OCI-LY3 (cell line): ENCODE measurements at regions not wholly inside any gene's neighbourhood (a gene's known extent, or its start where the extent isn't known, plus 50 kb on each side); places are given as distances from the start of the nearest gene placed in this dataset.
"Not testable (repeated sequence)": the region's sequence is repeated elsewhere in the genome, so short reads cannot be mapped to it uniquely, and the experiment has no call there.

Source experiments
- H2AFZ ChIP-seq: fragments of 200-600, 300-600 bp; shearing (Covaris generic); 2 replicates; pipeline ENCODE4 v1.6.0; 2014; ENCODE audit warnings: antibody characterized with exemption, low read depth, low read length
- H3K27ac ChIP-seq: fragments of 200-600, 300-600 bp; sonication (generic); 2 replicates; pipeline ENCODE4 v1.5.1; 2014; ENCODE audit warnings: mild to moderate bottlenecking, low read length, moderate library complexity, mixed read lengths
- H3K27me3 ChIP-seq: fragments of 200-600, 300-600 bp; sonication (generic); 2 replicates; pipeline ENCODE4 v1.6.1; 2014; ENCODE audit warnings: low read depth, low read length, mixed read lengths
- H3K36me3 ChIP-seq: fragments of 200-600, 300-600 bp; sonication (generic); replicated peaks from 2 replicates; pipeline ENCODE3; 2014; ENCODE audit warnings: low read depth, low read length, mixed read lengths
- H3K4me1 ChIP-seq: fragments of 300-600, 200-600 bp; sonication (generic); 2 replicates; pipeline ENCODE4 v1.6.1; 2014; ENCODE audit warnings: low read length, mixed read lengths
- H3K4me2 ChIP-seq: fragments of 200-600, 300-600 bp; sonication (generic); 2 replicates; pipeline ENCODE4 v1.6.1; 2014; ENCODE audit warnings: low read length, mixed read lengths
- H3K4me3 ChIP-seq: fragments of 300-600, 200-600 bp; sonication (generic); 2 replicates; pipeline ENCODE4 v1.5.1; 2014; ENCODE audit warnings: antibody characterized with exemption, mild to moderate bottlenecking, low read length, moderate library complexity
- H3K79me2 ChIP-seq: fragments of 300-600, 200-600 bp; shearing (Covaris generic); 2 replicates; pipeline ENCODE4 v1.6.1; 2014; ENCODE audit warnings: mild to moderate bottlenecking, low read length, mixed read lengths
- H3K9ac ChIP-seq: fragments of 300-600, 200-600 bp; shearing (Covaris generic); 2 replicates; pipeline ENCODE4 v1.6.0; 2014; ENCODE audit warnings: mild to moderate bottlenecking, low read length, moderate library complexity
- H3K9me3 ChIP-seq: fragments of 200-600, 300-600 bp; shearing (Covaris generic); 2 replicates; pipeline ENCODE4 v1.6.1; 2014; ENCODE audit warnings: low read length, mixed read lengths; ENCODE audit not compliant: insufficient read depth
- H4K20me1 ChIP-seq: fragments of 200-600, 300-600 bp; sonication (generic); 2 replicates; pipeline ENCODE4 v1.6.1; 2016; ENCODE audit warnings: low read length, mixed read lengths; ENCODE audit not compliant: insufficient read depth
- CTCF ChIP-seq: fragments of 200-600, 300-600 bp; sonication (generic); IDR thresholded peaks from 2 replicates; pipeline ENCODE4 v1.5.1; 2014; ENCODE audit warnings: antibody characterized with exemption, low read length, low read depth
- EZH2phosphoT487 ChIP-seq: fragments of 200-600 bp; shearing (Covaris generic); IDR thresholded peaks from 2 replicates; pipeline ENCODE4 v1.6.1; 2018; ENCODE audit warnings: antibody characterized with exemption, mixed run types, low read depth

- H3K4me3 ChIP-seq, result no peak overlapping the region
- H3K27me3 ChIP-seq, result peaks cover 82% of the 10 kb centered on the region
- H3K4me2 ChIP-seq, result no peak overlapping the region
- H2AFZ ChIP-seq, result no peak overlapping the region
- no peaks in the 10 kb centered on the region for H4K20me1 ChIP-seq
- no peaks in the 10 kb centered on the region for H3K36me3 ChIP-seq
- peaks cover 4% of the 10 kb centered on the region; the same call in 1 of the 2 replicates for H3K9me3 ChIP-seq
- H3K79me2 ChIP-seq, result no peaks in the 10 kb centered on the region
- H3K9ac ChIP-seq, result no peak overlapping the region
- TF ChIP-seq CTCF (no peak), EZH2phosphoT487 (no peak)
- peaks cover 14% of the 10 kb centered on the region for H3K4me1 ChIP-seq
- no peak overlapping the region for H3K27ac ChIP-seq
Observed at GRCh38 chr2:144625626-144626025, 105.7 kb upstream of the ZEB2 start.

DNA sequence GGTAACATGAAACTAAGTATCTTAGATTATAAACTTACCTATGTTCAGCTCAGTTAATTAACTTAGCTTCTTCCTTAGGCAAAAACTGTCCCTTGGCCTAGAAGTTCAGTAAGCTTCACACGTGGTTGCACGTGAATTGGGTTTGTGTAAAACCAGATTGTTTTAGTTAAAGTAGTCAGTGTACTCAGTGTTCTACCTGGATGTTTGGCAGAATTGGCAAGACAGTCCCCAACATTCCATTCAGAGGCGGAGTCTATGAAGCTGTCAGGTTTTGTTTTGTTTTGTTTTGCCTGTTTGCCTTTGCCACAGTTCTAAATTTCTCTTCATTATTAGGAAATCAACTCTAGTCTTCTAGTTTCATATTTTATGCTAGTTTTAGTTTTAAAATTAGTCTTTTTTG lies 105.3 kb upstream of the ZEB2 start:
- no peak overlapping the region for H3K4me3 ChIP-seq
- no peaks in the 10 kb centered on the region for H3K79me2 ChIP-seq
- no peaks in the 10 kb centered on the region for H3K36me3 ChIP-seq
- no peak overlapping the region for H3K4me2 ChIP-seq
- H2AFZ ChIP-seq, result no peak overlapping the region
- H4K20me1 ChIP-seq, result no peaks in the 10 kb centered on the region
- peaks cover 4% of the 10 kb centered on the region; the same call in 1 of the 2 replicates for H3K9me3 ChIP-seq
- no peak overlapping the region for H3K27ac ChIP-seq
- peaks cover 13% of the 10 kb centered on the region for H3K4me1 ChIP-seq
- no peak for TF ChIP-seq EZH2phosphoT487
- TF ChIP-seq CTCF, result no peak
- no peak overlapping the region for H3K9ac ChIP-seq
- peaks cover 82% of the 10 kb centered on the region for H3K27me3 ChIP-seq

GRCh38 chr2:144624451-144624850 lies 104.5 kb upstream of the ZEB2 start:
- no peaks in the 10 kb centered on the region for H3K36me3 ChIP-seq
- H3K27me3 ChIP-seq, result peaks cover 77% of the 10 kb centered on the region
- H3K27ac ChIP-seq, result no peak overlapping the region
- H3K79me2 ChIP-seq, result no peaks in the 10 kb centered on the region
- TF ChIP-seq CTCF (no peak), EZH2phosphoT487 (no peak)
- peaks cover 16% of the 10 kb centered on the region for H3K4me1 ChIP-seq
- no peak overlapping the region for H2AFZ ChIP-seq
- no peaks in the 10 kb centered on the region for H4K20me1 ChIP-seq
- no peak overlapping the region for H3K4me2 ChIP-seq
- H3K9ac ChIP-seq, result no peak overlapping the region
- H3K9me3 ChIP-seq, result peaks cover 4% of the 10 kb centered on the region; the same call in 1 of the 2 replicates
- no peak overlapping the region for H3K4me3 ChIP-seq

- not testable (repeated sequence) for H3K9ac ChIP-seq, H3K4me2 ChIP-seq, H3K27ac ChIP-seq, H3K9me3 ChIP-seq, H3K4me3 ChIP-seq, H3K36me3 ChIP-seq, H4K20me1 ChIP-seq, H3K79me2 ChIP-seq, H2AFZ ChIP-seq
- H3K4me1 ChIP-seq, result peaks cover 22% of the 10 kb centered on the region
- H3K27me3 ChIP-seq, result peaks cover 74% of the 10 kb centered on the region
Observed at GRCh38 chr2:144622373-144622772, 102.5 kb upstream of the ZEB2 start.

DNA sequence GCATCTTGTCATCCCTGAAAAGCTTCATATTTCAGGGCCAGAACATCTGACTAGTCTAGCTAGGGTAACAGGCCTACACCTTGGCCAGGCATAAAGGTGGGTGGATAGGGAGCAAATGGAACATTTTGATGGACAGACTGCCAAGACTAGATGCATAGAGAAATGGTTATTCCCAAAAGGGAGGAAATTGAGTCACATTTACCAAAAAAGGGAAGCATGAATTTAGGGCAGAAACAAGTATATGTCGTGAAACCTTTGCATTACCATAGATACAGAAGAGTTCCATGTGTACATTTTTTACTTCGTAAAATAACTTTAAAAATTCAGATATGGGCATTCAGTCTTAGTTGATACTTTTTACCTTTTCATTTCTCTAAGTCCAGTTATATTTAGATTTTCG lies 101.3 kb upstream of the ZEB2 start:
- Histone ChIP-seq H3K4me3 (no peak overlapping the region), H4K20me1 (no peaks in the 10 kb centered on the region; the same call in 1 of the 2 replicates), H3K9ac (no peak overlapping the region), H3K27me3 (peaks cover 68% of the 10 kb centered on the region), H3K79me2 (no peaks in the 10 kb centered on the region), H2AFZ (no peak overlapping the region), H3K36me3 (no peaks in the 10 kb centered on the region), H3K4me1 (peaks cover 22% of the 10 kb centered on the region), H3K9me3 (peaks cover 4% of the 10 kb centered on the region; the same call in 1 of the 2 replicates), H3K27ac (no peak overlapping the region), H3K4me2 (no peak overlapping the region)
- no peak for TF ChIP-seq EZH2phosphoT487
- no peak for TF ChIP-seq CTCF
